Natural killer cell (primary cell): ENCODE measurements at regions not wholly inside any gene's neighbourhood (a gene's known extent, or its start where the extent isn't known, plus 50 kb on each side); places are given as distances from the start of the nearest gene placed in this dataset.
A peak's percentile ranks its signal among the peaks of the same experiment; 100 is the strongest.

Source experiments
- ATAC-seq, 3 donors: fragments of 150-1000 bp in 2 of 3; fragments of 200-7000 bp in 1 of 3; cut with Tn5 transposase; 1 replicate in 1 of 3; 2 replicates in 2 of 3; pipeline ENCODE4 v1.10.0; 2021; ENCODE audit warnings: mild to moderate bottlenecking in 2 of 3, moderate library complexity in 2 of 3
- DNase-seq, 2 donors: peaks; one replicate each; pipeline versions ENCODE4 v3.0.0 to v3.0.0-alpha.2; 2013 to 2021; ENCODE audit warnings: mixed read lengths in 1 of 2
- H3K27ac ChIP-seq: one replicate; pipeline ENCODE4 v1.5.1; 2013; ENCODE audit warnings: mild to moderate bottlenecking, low read length
- H3K27me3 ChIP-seq: one replicate; pipeline ENCODE4 v1.6.1; 2013; ENCODE audit warnings: low read length; ENCODE audit not compliant: control insufficient read depth, insufficient read depth
- H3K36me3 ChIP-seq: one replicate; pipeline ENCODE4 v1.6.1; 2013; ENCODE audit warnings: low read length; ENCODE audit not compliant: control insufficient read depth, insufficient read depth
- H3K4me1 ChIP-seq: one replicate; pipeline ENCODE4 v1.6.1; 2013; ENCODE audit warnings: low read length; ENCODE audit not compliant: control insufficient read depth, insufficient read depth
- H3K4me3 ChIP-seq: one replicate; pipeline ENCODE4 v1.5.1; 2013; ENCODE audit warnings: low read length
- H3K9me3 ChIP-seq: one replicate; pipeline ENCODE4 v1.6.1; 2013; ENCODE audit warnings: low read length; ENCODE audit not compliant: control insufficient read depth, insufficient read depth
- H3K27ac Mint-ChIP-seq, 2 donors: one replicate each; pipeline ENCODE4 v1.8.0; 2022; ENCODE audit warnings: mild to moderate bottlenecking in 2 of 2, mixed read lengths in 2 of 2, moderate library complexity in 1 of 2
- H3K27me3 Mint-ChIP-seq, 2 donors: one replicate each; pipeline ENCODE4 v1.8.0; 2022; ENCODE audit warnings: low read depth in 2 of 2, mixed read lengths in 2 of 2
- H3K36me3 Mint-ChIP-seq: one replicate; pipeline ENCODE4 v1.8.0; 2022; ENCODE audit warnings: mixed read lengths
- H3K4me1 Mint-ChIP-seq, 2 donors: one replicate each; pipeline ENCODE4 v1.8.0; 2022; ENCODE audit warnings: mixed read lengths in 2 of 2
- H3K4me3 Mint-ChIP-seq: one replicate; pipeline ENCODE4 v1.8.0; 2022; ENCODE audit warnings: mild to moderate bottlenecking, moderate library complexity, mixed read lengths
- H3K9me3 Mint-ChIP-seq, 2 donors: one replicate each; pipeline ENCODE4 v1.8.0; 2022; ENCODE audit warnings: mixed read lengths in 2 of 2
- WGBS: methylation state at CpG from one replicate; pipeline ENCODE4 v1.1.7; 2013; ENCODE audit warnings: missing lambda C conversion rate; ENCODE audit not compliant: insufficient coverage; 5-methylcytosine and 5-hydroxymethylcytosine counted together
- intact Hi-C: fragments of 100-400 bp; cut with micrococcal nuclease; formaldehyde crosslinking; loops from one replicate; pipeline ENCODE4 v1.14.2; 2022
- TF ChIP-seq, protein P1 (sequence below): fragments of 200-600 bp; IDR thresholded peaks from one replicate; pipeline ENCODE4 v1.8.0; 2022; ENCODE audit warnings: antibody characterized with exemption

DNA sequence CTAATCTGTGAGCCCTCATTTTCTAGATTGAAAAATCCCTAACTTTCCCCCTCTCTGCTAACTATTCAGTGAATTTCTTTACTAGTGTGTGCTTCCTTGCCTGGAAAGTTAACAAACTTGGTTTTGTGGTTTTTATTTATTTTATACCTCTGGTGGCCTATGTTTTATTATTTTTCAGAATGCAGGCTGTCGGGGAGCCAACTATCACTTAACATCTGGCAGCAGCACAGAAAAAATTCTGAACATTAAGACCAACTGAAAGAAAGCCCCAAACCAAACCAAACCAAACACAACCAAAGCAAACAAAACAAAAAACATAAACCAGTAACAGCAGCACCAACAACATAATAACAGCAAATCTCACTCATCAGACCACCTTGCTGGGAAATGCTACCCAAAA lies 109.0 kb upstream of the KL start:
- intact Hi-C loops: no loop called here
- Mint-ChIP-seq H3K27ac (no peak overlapping the region), H3K27me3 (no peaks in the 10 kb centered on the region), H3K9me3 (no peaks in the 10 kb centered on the region), H3K4me3 (no peak overlapping the region), H3K36me3 (no peaks in the 10 kb centered on the region), H3K4me1 (peaks cover 0 to 11% of the 10 kb centered on the region in 2 donors)
- DNase-seq (no peak), ATAC-seq (no peak)
- no peaks in the 10 kb centered on the region for H3K27me3 ChIP-seq
- TF ChIP-seq, protein P1, sequence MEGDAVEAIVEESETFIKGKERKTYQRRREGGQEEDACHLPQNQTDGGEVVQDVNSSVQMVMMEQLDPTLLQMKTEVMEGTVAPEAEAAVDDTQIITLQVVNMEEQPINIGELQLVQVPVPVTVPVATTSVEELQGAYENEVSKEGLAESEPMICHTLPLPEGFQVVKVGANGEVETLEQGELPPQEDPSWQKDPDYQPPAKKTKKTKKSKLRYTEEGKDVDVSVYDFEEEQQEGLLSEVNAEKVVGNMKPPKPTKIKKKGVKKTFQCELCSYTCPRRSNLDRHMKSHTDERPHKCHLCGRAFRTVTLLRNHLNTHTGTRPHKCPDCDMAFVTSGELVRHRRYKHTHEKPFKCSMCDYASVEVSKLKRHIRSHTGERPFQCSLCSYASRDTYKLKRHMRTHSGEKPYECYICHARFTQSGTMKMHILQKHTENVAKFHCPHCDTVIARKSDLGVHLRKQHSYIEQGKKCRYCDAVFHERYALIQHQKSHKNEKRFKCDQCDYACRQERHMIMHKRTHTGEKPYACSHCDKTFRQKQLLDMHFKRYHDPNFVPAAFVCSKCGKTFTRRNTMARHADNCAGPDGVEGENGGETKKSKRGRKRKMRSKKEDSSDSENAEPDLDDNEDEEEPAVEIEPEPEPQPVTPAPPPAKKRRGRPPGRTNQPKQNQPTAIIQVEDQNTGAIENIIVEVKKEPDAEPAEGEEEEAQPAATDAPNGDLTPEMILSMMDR: no peak
- no peak overlapping the region for H3K27ac ChIP-seq
- H3K4me3 ChIP-seq: no peak overlapping the region
- H3K4me1 ChIP-seq: no peaks in the 10 kb centered on the region
- no peaks in the 10 kb centered on the region for H3K9me3 ChIP-seq
- no peaks in the 10 kb centered on the region for H3K36me3 ChIP-seq
- WGBS: 91% methylated on average over 1 of the region's 1 CpG

DNA sequence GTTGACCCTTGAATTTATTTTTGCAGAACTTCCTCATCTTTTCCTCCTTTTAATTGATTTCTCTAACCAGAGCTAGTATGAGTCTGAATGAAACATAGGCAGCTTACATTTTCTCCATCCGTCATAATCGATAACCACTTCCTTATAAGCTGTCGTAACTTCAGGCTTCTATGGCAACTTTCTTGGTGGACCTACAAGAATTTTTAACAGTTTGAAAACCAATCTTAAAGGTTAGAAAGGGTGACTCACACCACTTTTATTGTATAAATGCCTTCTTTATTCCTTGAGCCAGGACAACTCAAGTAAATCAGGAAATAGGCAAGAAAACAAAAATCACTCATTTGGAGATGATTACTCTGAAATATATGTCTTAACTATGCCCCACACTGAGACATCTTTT lies 105.7 kb upstream of the KL start:
- Mint-ChIP-seq H3K9me3 (no peaks in the 10 kb centered on the region), H3K4me3 (no peak overlapping the region), H3K36me3 (no peaks in the 10 kb centered on the region), H3K4me1 (peaks cover 0 to 1% of the 10 kb centered on the region in 2 donors), H3K27ac (no peak overlapping the region), H3K27me3 (no peaks in the 10 kb centered on the region)
- no peak overlapping the region for H3K27ac ChIP-seq
- no peaks in the 10 kb centered on the region for H3K4me1 ChIP-seq
- no peak for DNase-seq
- no peaks in the 10 kb centered on the region for H3K36me3 ChIP-seq
- no peaks in the 10 kb centered on the region for H3K9me3 ChIP-seq
- TF ChIP-seq, protein P1: no peak
- ATAC-seq: no peak
- no peaks in the 10 kb centered on the region for H3K27me3 ChIP-seq
- WGBS: 58% methylated on average over 3 of the region's 3 CpGs
- no peak overlapping the region for H3K4me3 ChIP-seq
- intact Hi-C loops: no loop called here

DNA sequence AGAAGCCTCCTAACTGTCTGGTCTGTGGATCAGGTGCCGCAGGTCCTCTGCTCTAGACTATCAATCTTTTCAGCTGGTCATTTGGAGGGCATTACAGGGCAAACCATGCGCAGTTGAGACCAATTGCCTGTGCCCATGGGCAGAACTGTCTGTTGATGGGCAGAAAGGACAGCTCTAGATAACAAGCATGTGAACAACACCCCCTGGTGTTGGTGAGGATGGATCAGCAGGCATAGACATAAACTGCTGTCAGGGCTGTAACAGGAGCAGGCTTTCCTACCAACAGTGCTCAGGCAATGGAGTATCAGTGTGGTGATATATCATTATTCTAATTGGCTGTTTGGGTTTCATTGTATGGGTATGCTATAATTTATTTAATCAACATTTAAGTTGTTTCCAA lies 104.7 kb upstream of the KL start:
- no peak overlapping the region for H3K4me3 Mint-ChIP-seq
- H3K4me1 ChIP-seq: no peaks in the 10 kb centered on the region
- WGBS: 94% methylated on average over 2 of the region's 2 CpGs
- ATAC-seq (no peak), DNase-seq (peak in 1 of 2 donors; percentile 44)
- no peak overlapping the region for H3K27ac Mint-ChIP-seq
- peaks cover under 1 to 2% of the 10 kb centered on the region in 2 donors for H3K27me3 Mint-ChIP-seq
- no peaks in the 10 kb centered on the region for H3K9me3 ChIP-seq
- H3K4me1 Mint-ChIP-seq: no peaks in the 10 kb centered on the region
- TF ChIP-seq, protein P1: no peak
- H3K4me3 ChIP-seq: no peak overlapping the region
- H3K36me3 Mint-ChIP-seq: no peaks in the 10 kb centered on the region
- intact Hi-C loops: no loop called here
- H3K27ac ChIP-seq: no peak overlapping the region
- no peaks in the 10 kb centered on the region for H3K36me3 ChIP-seq
- peaks cover 0 to 2% of the 10 kb centered on the region in 2 donors for H3K9me3 Mint-ChIP-seq
- H3K27me3 ChIP-seq: no peaks in the 10 kb centered on the region

DNA sequence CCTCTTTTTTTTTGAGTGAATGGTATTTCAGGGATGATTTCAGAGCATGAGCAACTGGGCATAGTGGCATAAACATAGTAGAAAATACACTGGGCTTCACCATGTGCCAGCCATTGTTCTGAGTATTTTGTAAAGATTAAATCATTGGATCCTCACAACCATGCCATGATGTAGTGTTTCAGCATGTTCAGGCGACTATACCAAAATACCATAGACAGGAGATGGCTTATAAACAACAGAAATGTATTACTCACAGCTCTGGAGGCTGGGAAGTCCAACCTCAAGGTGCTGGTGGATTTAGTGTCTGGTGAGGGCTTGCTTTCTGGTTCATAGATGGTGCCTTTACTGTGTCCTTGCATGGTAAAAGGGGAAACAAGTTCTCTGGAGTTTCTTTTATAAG lies 101.5 kb upstream of the KL start:
- TF ChIP-seq, protein P1: no peak
- Histone ChIP-seq H3K4me1 (no peaks in the 10 kb centered on the region), H3K9me3 (no peaks in the 10 kb centered on the region), H3K36me3 (no peaks in the 10 kb centered on the region), H3K27ac (no peak overlapping the region), H3K27me3 (no peaks in the 10 kb centered on the region), H3K4me3 (no peak overlapping the region)
- no peak overlapping the region for H3K27ac Mint-ChIP-seq
- H3K4me1 Mint-ChIP-seq: no peaks in the 10 kb centered on the region
- H3K36me3 Mint-ChIP-seq: no peaks in the 10 kb centered on the region
- DNase-seq (no peak), ATAC-seq (no peak)
- no peak overlapping the region for H3K4me3 Mint-ChIP-seq
- WGBS: 82% methylated on average over 1 of the region's 1 CpG
- intact Hi-C loops: no loop called here
- peaks cover 4 to 8% of the 10 kb centered on the region in 2 donors for H3K9me3 Mint-ChIP-seq
- peaks cover 3 to 8% of the 10 kb centered on the region in 2 donors for H3K27me3 Mint-ChIP-seq
